Ovary (tissue), 3 donors: ENCODE measurements at regions not wholly inside any gene's neighbourhood (a gene's known extent, or its start where the extent isn't known, plus 50 kb on each side); places are given as distances from the start of the nearest gene placed in this dataset.

Experiments
- CTCF ChIP-seq, 3 donors: fragments of 450-650 bp in 2 of 3; fragments of 200-600 bp in 1 of 3; IDR thresholded peaks; one replicate each; pipeline versions ENCODE4 v1.5.1 to v1.8.0; 2016 to 2022; ENCODE audit warnings: antibody characterized with exemption in 3 of 3, mild to moderate bottlenecking in 1 of 3
- EP300 ChIP-seq: sonication (generic); formaldehyde crosslinking; IDR thresholded peaks from one replicate; pipeline ENCODE4 v1.6.1; 2017; ENCODE audit warnings: antibody characterized with exemption
- POLR2A ChIP-seq: fragments of 450-650 bp; IDR thresholded peaks from one replicate; pipeline ENCODE4 v1.6.1; 2017; ENCODE audit warnings: antibody characterized with exemption, mild to moderate bottlenecking, moderate library complexity
- donor health status: DM: no; HTN: no; CAD: no.

DNA sequence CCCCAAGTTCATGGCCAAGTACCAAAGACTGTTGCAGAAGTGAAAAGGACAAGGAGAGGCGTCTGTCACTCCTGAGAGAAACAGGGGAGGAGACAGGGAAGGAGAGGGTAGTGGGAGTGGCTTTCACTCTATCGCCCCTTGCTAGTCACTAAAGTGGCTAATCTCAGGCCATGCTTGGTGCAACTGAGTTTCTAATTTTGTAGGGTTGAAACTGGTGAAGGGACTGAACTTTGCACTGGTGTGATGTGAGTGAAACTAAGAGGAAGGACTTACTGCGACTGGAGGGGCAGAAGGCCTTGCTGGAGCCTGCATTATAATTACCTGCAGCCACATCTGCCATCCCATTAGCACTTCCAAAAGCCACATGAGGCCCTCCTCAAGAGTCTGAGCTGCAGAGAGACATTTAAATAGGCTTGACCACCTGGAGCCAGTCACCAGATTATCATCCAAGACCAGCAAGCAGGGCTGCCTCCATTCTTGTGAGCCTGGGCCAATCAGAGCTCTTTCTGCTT is 107.2 kb upstream of the EEPD1 start:
- TF ChIP-seq CTCF (IDR thresholded peaks at IDR 0.05) (no peak), POLR2A (no peak), EP300 (no peak)
